RWPE2 (cell line): ENCODE measurements at regions not wholly inside any gene's neighbourhood (a gene's known extent, or its start where the extent isn't known, plus 50 kb on each side); places are given as distances from the start of the nearest gene placed in this dataset.
A peak's percentile ranks its signal among the peaks of the same experiment; 100 is the strongest.

Experiments used
- ATAC-seq: fragments of 200-7000 bp; cut with Tn5 transposase; 3 replicates; pipeline ENCODE4 v1.9.1; 2021; ENCODE audit warnings: low read depth
- DNase-seq: peaks from one replicate; pipeline ENCODE4 v3.0.0-alpha.2; 2020; ENCODE audit warnings: low spot score
- H3K27ac ChIP-seq: fragments of 450-650 bp; 2 replicates; pipeline ENCODE4 v1.5.1; 2017; ENCODE audit warnings: mild to moderate bottlenecking; ENCODE audit not compliant: poor library complexity, severe bottlenecking
- H3K27me3 ChIP-seq: fragments of 250-450 bp; sonication (Bioruptor Pico); 2 replicates; pipeline ENCODE4 v1.5.1; 2021; ENCODE audit warnings: mild to moderate bottlenecking, moderate library complexity; ENCODE audit not compliant: insufficient read depth, poor library complexity, severe bottlenecking
- H3K36me3 ChIP-seq: fragments of 250-450 bp; sonication (Bioruptor Pico); 2 replicates; pipeline ENCODE4 v1.5.1; 2020; ENCODE audit warnings: low read depth, mild to moderate bottlenecking, moderate library complexity
- H3K4me1 ChIP-seq: fragments of 250-450 bp; sonication (Bioruptor Pico); 2 replicates; pipeline ENCODE4 v1.5.1; 2021; ENCODE audit warnings: mild to moderate bottlenecking, moderate library complexity; ENCODE audit not compliant: insufficient read depth, poor library complexity, severe bottlenecking
- H3K4me3 ChIP-seq: fragments of 250-450 bp; sonication (Bioruptor Pico); 2 replicates; pipeline ENCODE4 v1.5.1; 2021; ENCODE audit warnings: mild to moderate bottlenecking, moderate library complexity; ENCODE audit not compliant: severe bottlenecking
- H3K9me3 ChIP-seq: fragments of 250-450 bp; sonication (Bioruptor Pico); 2 replicates; pipeline ENCODE4 v1.5.1; 2021; ENCODE audit warnings: mild to moderate bottlenecking, moderate library complexity; ENCODE audit not compliant: severe bottlenecking
- CTCF ChIP-seq: fragments of 450-650 bp; IDR thresholded peaks from one replicate; pipeline ENCODE4 v1.5.1; 2017; ENCODE audit warnings: mild to moderate bottlenecking, moderate library complexity; ENCODE audit not compliant: poor library complexity, severe bottlenecking

GRCh38 chr12:107318556-107318805 lies 225.1 kb upstream of the CRY1 start:
- ATAC-seq: no peak; the same call in 1 of the 3 replicates
- no peaks in the 10 kb centered on the region for H3K27me3 ChIP-seq
- peak overlapping the region; percentile 56 for H3K4me3 ChIP-seq
- no peak for DNase-seq
- H3K4me1 ChIP-seq: no peaks in the 10 kb centered on the region
- no peaks in the 10 kb centered on the region for H3K36me3 ChIP-seq
- TF ChIP-seq CTCF: no peak
- H3K27ac ChIP-seq: peak overlapping the region; percentile 60
- no peaks in the 10 kb centered on the region for H3K9me3 ChIP-seq

- H3K4me3 ChIP-seq: peak overlapping the region; percentile 56
- no peaks in the 10 kb centered on the region for H3K27me3 ChIP-seq
- peak; percentile 22 for ATAC-seq
- no peaks in the 10 kb centered on the region for H3K9me3 ChIP-seq
- H3K36me3 ChIP-seq: no peaks in the 10 kb centered on the region
- TF ChIP-seq CTCF: no peak
- peak overlapping the region; percentile 60 for H3K27ac ChIP-seq
- no peak for DNase-seq
- no peaks in the 10 kb centered on the region for H3K4me1 ChIP-seq
Measured at GRCh38 chr12:107318806-107319532, 225.6 kb upstream of the CRY1 start.

- DNase-seq (no peak), ATAC-seq (no peak)
- H3K9me3 ChIP-seq: no peaks in the 10 kb centered on the region
- peak overlapping the region; percentile 56 for H3K4me3 ChIP-seq
- no peaks in the 10 kb centered on the region for H3K4me1 ChIP-seq
- peak; percentile 12 for TF ChIP-seq CTCF
- H3K27me3 ChIP-seq: no peaks in the 10 kb centered on the region
- H3K27ac ChIP-seq: peak overlapping the region; percentile 60
- no peaks in the 10 kb centered on the region for H3K36me3 ChIP-seq
Measured at GRCh38 chr12:107319533-107320032, 226.2 kb upstream of the CRY1 start.

- TF ChIP-seq CTCF: no peak
- Histone ChIP-seq H3K36me3 (no peaks in the 10 kb centered on the region), H3K9me3 (no peaks in the 10 kb centered on the region), H3K4me1 (no peaks in the 10 kb centered on the region), H3K27me3 (no peaks in the 10 kb centered on the region), H3K4me3 (peak overlapping the region; percentile 56), H3K27ac (peak overlapping the region; percentile 60)
- DNase-seq (peak; percentile 81), ATAC-seq (peak; percentile 58)
Measured at GRCh38 chr12:107320033-107320928, 226.9 kb upstream of the CRY1 start.
